ENCODE measurements at regions not wholly inside any gene's neighbourhood (a gene's known extent, or its start where the extent isn't known, plus 50 kb on each side); places are given as distances from the start of the nearest gene placed in this dataset.

- 69% methylated on average over 11 of the region's 11 CpGs for WGBS
- Histone ChIP-seq H3K4me3 (no peak overlapping the region), H3K36me3 (no peaks in the 10 kb centered on the region), H3K4me1 (replicated peaks) (no peaks in the 10 kb centered on the region), H3K27me3 (replicated peaks; ENCODE audit: insufficient read depth) (peaks cover 2% of the 10 kb centered on the region), H3K27ac (no peak overlapping the region), H3K9me3 (no peaks in the 10 kb centered on the region)
- intact Hi-C loops (cut with DNase I): no loop called here
- TF ChIP-seq POLR2A (IDR thresholded peaks at IDR 0.05): no peak
- TF ChIP-seq POLR2AphosphoS5 (IDR thresholded peaks at IDR 0.05): no peak
- TF ChIP-seq CTCF (IDR thresholded peaks at IDR 0.05): no peak
- DNase-seq (ENCODE audit: low spot score): no peak
Observed at GRCh38 chr11:134846328-134847082, 434.5 kb upstream of the B3GAT1 start.

GRCh38 chr11:134845474-134846327, 433.7 kb upstream of the B3GAT1 start:
- no peaks in the 10 kb centered on the region for H3K9me3 ChIP-seq
- no peak overlapping the region for H3K4me3 ChIP-seq
- no peaks in the 10 kb centered on the region for H3K4me1 ChIP-seq (replicated peaks)
- peaks cover 3% of the 10 kb centered on the region for H3K27me3 ChIP-seq (replicated peaks; ENCODE audit: insufficient read depth)
- WGBS: 70% methylated on average over 13 of the region's 13 CpGs
- no peak overlapping the region for H3K27ac ChIP-seq
- H3K36me3 ChIP-seq: no peaks in the 10 kb centered on the region
- DNase-seq (ENCODE audit: low spot score): no peak
- intact Hi-C loops (cut with DNase I): no loop called here
- no peak for TF ChIP-seq CTCF (IDR thresholded peaks at IDR 0.05)
- no peak for TF ChIP-seq POLR2AphosphoS5 (IDR thresholded peaks at IDR 0.05)
- no peak for TF ChIP-seq POLR2A (IDR thresholded peaks at IDR 0.05)

- Histone ChIP-seq H3K27me3 (replicated peaks; ENCODE audit: insufficient read depth) (peaks cover 3% of the 10 kb centered on the region), H3K4me3 (no peak overlapping the region), H3K36me3 (no peaks in the 10 kb centered on the region), H3K9me3 (no peaks in the 10 kb centered on the region), H3K4me1 (replicated peaks) (no peaks in the 10 kb centered on the region), H3K27ac (no peak overlapping the region)
- no peak for TF ChIP-seq POLR2A (IDR thresholded peaks at IDR 0.05)
- no peak for TF ChIP-seq POLR2AphosphoS5 (IDR thresholded peaks at IDR 0.05)
- no peak for TF ChIP-seq CTCF (IDR thresholded peaks at IDR 0.05)
- intact Hi-C loops (cut with DNase I): no loop called here
- WGBS: 70% methylated on average over 8 of the region's 8 CpGs
- no peak for DNase-seq (ENCODE audit: low spot score)
Observed at GRCh38 chr11:134844838-134845237, 432.8 kb upstream of the B3GAT1 start.

- Histone ChIP-seq H3K4me3 (no peak overlapping the region), H3K9me3 (no peaks in the 10 kb centered on the region), H3K4me1 (replicated peaks) (no peaks in the 10 kb centered on the region), H3K27ac (no peak overlapping the region), H3K27me3 (replicated peaks; ENCODE audit: insufficient read depth) (peaks cover 3% of the 10 kb centered on the region), H3K36me3 (no peaks in the 10 kb centered on the region)
- no peak for TF ChIP-seq CTCF (IDR thresholded peaks at IDR 0.05)
- no peak for TF ChIP-seq POLR2AphosphoS5 (IDR thresholded peaks at IDR 0.05)
- no peak for TF ChIP-seq POLR2A (IDR thresholded peaks at IDR 0.05)
- WGBS: 74% methylated on average over 9 of the region's 9 CpGs
- no peak for DNase-seq (ENCODE audit: low spot score)
- intact Hi-C loops (cut with DNase I): no loop called here
Observed at GRCh38 chr11:134843735-134844134, 431.7 kb upstream of the B3GAT1 start.

All from prostate gland (tissue), 2 donors.